Fibroblast of pulmonary artery (primary cell): ENCODE measurements at regions not wholly inside any gene's neighbourhood (a gene's known extent, or its start where the extent isn't known, plus 50 kb on each side); places are given as distances from the start of the nearest gene placed in this dataset.

ENCODE experiments used
- DNase-seq: peaks from one replicate; pipeline ENCODE4 v3.0.0-alpha.2; 2010; ENCODE audit warnings: low read depth
- H3K4me3 ChIP-seq: replicated peaks from 2 replicates; pipeline ENCODE4 v1.5.1; 2011; ENCODE audit warnings: low read depth, mild to moderate bottlenecking, control low read depth, low read length, moderate library complexity
- CTCF ChIP-seq: IDR thresholded peaks from 2 replicates; pipeline ENCODE4 v1.5.1; 2011; ENCODE audit warnings: mild to moderate bottlenecking, control low read depth, low read length, inconsistent platforms; ENCODE audit errors: missing control alignments

DNA sequence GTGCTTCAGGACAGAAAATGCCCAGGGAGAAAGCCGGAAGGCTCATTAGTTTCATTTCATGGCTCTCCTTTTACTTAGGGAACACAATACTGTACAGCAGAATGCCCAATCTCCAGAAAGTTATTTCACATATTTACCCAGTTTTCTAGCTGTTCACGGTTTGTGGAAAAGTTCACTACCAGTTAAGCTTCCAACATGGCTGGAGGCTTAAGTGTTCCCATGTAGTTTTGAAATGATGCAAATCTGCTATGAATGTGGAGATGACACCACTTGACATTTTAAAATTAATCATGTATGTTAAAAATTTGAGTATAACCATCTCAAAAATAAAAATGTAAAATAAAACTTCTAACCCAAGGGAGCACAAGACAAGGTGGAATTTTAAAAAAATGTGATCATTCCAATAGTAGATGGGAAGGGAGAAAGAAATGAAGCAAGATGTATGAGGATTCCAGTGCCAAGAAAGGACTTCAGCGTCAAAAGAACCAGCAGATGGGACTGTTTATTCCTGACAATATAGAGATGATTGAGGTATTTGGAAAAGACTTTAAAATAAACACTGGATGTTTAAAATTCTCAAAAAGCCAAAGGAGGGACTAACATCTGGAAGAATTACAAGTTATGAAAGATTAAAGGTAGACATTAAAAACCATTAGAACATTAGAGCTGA is 60.9 kb upstream of the OSR1 start:
- no peak overlapping the region for H3K4me3 ChIP-seq
- no peak for TF ChIP-seq CTCF
- no peak for DNase-seq

DNA sequence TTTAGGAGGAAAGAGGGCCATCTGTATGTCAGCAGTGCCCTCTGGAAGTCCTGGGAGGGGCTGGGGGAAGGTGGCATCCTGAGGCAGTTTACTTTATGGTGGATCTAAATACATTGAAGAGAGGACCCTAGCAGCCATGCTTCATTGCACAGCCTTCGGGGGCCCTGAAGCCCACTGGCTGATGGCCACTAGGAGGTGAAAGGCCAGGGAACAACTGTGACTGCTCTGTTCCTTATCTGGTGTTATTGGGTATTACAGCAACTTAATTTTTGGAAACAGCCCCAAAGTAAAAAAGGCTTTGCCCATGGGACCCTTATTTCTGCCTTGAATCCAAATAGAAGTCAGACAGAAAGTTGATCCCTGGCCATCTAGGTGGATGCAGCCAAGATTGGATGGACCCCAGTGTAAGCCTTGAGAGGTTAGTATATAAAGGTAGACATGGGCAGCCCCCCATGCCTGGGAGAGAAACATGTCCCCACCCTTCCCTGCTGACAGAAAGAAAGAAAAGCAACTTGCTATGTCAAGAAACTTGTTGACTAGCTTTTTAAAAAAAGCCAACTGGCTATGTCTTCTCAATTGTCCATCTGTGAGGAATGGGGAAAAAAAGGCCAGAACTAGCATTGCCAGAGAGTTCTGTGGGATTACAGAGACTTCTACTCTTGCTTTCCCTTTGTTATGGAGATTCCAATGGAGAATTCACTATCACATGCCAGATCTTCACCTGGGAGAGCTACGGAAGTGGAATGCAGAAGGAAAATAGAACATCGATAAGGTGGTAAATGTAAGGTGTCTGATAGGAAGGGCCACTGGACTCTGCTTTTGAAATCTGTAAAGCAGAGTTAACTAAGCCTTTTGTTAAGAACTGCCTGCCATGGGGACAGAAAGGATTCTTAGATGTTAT is 58.6 kb upstream of the OSR1 start:
- no peak for DNase-seq
- no peak for TF ChIP-seq CTCF
- no peak overlapping the region for H3K4me3 ChIP-seq

- no peak for TF ChIP-seq CTCF
- no peak for DNase-seq
- H3K4me3 ChIP-seq = no peak overlapping the region
Observed at GRCh38 chr2:19416083-19416482, 57.7 kb upstream of the OSR1 start.

GRCh38 chr2:19409046-19409445 is 50.6 kb upstream of the OSR1 start:
- DNase-seq = peak; percentile 30
- H3K4me3 ChIP-seq = no peak overlapping the region
- no peak for TF ChIP-seq CTCF

DNA sequence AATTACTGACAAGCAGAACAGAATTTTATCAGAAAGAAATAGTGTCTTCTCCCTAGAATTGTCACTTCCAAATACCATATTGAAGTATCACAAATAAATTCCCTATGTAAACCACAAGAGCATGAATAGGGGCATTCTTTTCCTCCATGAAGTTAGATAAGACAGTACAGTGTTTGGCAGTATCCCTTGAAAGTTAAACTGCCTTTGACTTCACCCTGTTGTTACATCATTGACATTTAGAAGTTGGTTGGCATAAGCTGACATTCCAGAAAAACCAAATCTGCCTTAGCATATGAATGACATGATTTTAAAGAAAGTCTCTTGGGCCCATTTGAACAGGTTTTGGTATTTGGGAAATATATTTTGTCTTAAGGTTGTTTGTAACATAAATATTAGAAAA is 50.2 kb upstream of the OSR1 start:
- H3K4me3 ChIP-seq = no peak overlapping the region
- TF ChIP-seq CTCF = no peak
- peak; percentile 66 for DNase-seq
